ENCODE measurements at regions not wholly inside any gene's neighbourhood (a gene's known extent, or its start where the extent isn't known, plus 50 kb on each side); places are given as distances from the start of the nearest gene placed in this dataset.
A peak's percentile ranks its signal among the peaks of the same experiment; 100 is the strongest.

DNA sequence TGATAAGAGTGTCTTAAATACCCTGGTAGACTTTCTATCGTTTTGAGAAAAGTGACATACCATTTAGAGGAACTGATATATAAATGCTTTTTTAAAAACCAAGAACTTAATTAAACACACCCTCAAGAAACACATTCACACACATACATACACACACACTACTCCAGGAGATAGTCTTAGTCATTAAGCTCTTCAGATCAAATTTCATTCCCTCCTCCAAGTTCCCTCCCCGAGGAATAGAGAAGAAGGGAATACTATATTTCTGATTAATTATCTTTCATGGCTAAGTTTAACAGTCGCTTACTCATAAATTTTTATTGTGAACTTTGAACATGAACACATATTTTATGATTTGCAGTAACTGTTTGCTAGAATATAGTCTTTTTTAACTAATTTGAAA, 1109.5 kb downstream of the SLITRK1 start:
- DNase-seq = no peak

DNA sequence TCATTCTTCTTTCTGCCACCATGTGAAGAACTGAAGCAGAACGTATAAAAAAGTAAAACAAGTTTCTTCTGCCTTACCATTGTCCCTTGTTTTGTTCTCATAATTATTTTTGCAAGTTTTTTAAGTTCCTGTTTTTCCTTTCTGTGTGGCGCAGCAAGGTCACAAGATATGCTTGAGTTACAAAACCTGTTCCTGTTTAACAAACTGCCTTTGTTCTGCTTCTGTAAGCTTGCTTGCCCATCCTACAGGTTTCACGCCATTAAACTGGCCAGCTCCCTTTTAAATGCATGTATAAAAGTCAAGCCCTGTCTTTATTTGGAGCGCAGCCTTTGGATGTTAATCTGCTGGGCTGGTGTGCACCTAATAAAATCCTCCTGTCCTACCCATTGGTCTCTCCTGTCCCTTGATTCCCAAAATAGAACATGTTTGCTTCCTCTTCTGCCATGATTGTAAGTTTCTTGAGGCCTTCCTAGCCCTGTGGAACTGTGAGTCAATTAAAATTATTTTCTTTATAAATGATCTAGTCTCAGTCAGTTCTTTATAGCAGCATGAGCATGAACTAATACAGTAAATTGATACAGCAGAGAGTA, 1115.4 kb downstream of the SLITRK1 start:
- no peak for DNase-seq

DNA sequence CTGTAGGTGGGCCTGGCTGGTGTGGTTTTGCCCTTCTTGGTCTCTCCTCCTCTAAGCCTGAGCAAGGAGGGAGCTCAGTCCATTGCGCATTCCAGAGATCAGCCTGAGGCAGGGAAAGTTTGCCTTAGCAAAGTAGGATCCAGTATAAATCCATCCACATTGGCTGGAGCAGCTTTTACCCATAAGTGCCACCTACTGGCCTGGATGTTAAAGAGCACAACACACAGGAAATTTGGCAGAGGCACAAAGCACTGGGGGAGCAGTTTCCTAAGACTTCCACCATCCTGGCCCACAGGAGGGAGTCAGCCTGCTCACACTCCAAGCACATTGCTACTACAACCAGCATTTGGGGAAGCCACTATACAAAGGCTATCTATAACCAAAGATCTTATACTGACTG, 1124.2 kb downstream of the SLITRK1 start:
- no peak for DNase-seq

DNA sequence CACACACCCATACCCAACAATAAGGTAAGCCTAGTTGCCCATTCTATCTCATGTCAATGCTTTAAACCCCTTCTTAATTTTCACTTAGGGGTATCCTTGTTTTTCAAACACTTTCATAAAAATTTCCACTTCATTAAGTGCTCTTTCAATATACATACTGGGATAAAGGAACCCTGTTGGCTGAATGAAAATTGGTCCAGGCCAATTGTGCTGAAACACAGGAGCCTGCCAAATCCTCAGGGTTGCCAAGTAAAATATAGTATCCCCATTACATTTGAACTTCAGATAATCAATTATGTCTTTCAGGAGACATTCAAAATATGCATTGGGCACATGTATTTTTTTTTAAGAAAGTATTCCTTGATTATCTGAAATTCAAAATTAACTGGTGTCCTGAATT, 1131.1 kb downstream of the SLITRK1 start:
- DNase-seq = no peak

DNA sequence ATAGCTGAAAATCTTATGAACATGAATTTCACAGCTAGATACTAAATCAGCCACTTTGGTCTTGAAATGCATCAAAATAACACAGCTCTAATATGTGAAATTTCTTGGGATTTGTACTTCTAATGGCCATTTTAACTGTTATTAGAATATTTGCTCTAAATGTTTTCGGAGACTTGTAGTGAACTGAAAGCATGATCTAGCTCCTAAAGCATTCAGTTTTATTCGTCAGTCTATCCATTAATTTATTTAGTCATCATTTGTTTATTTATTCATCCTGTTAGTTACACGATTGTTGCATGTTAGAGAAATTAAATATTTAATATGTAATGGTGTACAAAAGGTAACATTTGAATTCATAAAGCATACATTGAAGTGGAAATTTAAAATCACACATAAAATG, 1132.7 kb downstream of the SLITRK1 start:
- DNase-seq = no peak

DNA sequence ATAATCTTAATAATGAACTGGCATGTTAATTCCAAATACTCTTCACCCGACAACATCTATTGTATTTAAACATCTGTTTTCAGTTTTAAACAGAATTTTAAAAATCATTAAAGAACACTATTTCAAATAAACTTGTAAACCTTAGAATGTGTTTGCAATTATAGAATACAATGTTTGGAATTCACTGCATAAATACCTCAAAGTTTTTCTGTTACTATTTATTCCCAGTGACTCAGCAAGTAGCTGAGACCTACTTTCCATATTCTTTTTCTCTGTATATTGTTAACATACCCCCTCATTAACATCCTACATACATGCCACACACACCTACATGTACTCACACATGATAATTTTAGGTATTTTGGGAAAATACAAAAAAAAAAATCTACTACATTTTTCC, 1134.3 kb downstream of the SLITRK1 start:
- DNase-seq = no peak

DNA sequence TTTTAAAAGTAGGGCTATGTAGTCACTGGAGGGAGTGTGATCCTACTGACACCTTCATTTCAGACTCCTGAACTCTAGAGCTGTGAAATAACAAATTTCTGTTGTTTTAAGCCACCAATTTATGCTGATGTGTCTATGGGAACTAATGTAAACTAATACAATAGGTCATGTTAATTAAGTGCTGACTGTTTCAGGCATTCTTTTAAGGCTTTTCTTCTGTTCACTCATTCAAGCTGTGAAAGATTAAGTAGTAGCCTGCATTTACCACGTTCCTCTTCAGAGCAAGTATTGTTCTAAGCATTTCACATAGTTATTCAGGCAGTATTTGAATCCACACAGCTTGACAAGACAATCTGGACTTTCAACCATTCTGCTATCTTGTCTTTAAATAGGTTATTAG, 1135.0 kb downstream of the SLITRK1 start:
- DNase-seq = no peak

DNA sequence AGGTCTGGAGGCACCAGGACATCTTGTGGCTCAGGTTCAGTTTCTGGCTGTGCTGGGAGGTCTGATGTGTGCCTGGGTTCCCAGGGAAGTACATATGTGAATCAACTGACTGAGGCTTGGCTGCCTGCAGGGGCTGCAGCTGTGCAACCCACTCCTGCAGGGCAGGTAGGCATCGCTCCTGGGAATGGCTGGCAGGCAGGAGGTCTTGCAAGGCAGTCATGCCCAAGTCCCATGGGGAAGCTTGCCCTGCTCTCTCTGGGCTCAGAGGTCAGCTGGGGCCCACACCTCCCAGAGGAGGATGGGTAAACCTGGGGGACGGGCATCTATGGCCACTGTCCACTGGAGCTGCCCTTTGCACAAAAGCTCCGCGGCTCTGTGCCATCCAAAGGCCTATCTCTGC, 1141.8 kb downstream of the SLITRK1 start:
- no peak for DNase-seq

DNA sequence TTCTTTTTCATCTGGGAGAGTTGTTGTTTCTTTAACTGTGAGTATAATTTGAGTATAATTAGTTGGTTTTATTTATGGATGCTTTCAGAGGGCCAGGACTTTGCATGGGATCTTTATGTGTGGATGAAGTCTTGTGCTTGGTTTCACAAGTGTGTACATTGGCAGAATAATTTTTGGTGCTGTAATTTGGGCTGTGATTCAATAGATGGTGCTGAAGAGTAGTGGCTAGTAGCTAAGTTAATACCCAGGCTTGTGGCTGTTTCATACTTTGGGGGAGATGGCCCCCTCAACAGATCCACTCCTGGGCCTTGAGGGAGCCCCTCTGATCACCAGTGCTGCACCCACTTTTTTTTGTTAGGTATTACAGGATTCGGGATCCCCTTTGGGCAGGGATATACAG, 1142.4 kb downstream of the SLITRK1 start:
- no peak for DNase-seq

DNA sequence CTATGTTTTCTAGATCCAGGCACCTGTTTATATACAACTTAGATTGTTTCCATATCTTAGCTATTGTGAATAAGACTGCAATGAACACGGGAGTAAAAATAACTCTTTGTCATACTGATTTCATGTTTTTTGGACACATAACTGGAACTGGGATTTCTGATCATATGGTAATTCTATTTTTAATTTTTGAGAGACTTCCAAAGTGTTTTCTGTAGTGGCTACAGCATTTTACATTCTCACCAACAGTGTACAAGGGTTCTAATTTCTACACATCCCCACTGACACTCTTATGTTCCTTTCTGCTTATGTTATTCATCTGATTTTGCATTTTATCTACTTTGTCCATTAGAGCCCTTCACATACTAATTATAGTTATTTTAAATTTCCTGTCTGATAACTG, 1152.9 kb downstream of the SLITRK1 start:
- DNase-seq = no peak

DNA sequence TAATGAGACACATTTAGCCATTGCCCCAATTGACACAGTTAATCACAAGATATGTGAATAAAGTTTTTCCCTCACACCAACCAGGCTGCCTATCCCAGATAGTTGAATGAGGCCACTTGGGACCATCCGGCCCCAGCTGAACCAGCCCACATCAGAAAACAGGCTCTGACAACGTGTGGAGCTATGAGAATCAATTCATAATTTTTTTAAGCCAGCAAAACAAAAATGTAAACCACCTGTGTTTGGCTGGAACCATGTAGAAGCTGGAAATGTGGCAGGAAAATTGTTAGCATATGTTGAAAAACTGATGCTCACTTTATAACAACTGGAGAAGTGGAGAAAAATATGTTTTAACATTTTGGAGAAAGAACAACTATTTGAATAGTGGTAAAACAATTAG, 1161.3 kb downstream of the SLITRK1 start:
- no peak for DNase-seq

DNA sequence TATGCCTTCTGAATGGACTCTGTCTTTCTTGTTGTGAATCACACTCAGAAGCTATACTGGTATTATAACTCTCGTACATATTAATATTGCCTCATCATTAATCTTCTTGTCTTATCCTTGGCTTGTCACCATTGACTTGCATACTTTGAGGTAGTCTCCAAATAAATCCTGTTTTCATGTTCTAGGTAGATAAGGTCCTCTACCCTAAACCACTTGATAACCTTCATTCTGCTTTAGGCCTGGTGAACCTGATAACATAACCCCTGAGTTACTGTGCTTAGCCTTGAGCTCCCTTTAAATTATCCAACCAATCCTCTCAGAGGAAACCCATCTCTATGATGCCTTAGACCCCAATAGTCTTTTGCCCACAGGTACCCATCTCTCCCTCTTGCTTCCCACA, 1162.3 kb downstream of the SLITRK1 start:
- DNase-seq = no peak

DNA sequence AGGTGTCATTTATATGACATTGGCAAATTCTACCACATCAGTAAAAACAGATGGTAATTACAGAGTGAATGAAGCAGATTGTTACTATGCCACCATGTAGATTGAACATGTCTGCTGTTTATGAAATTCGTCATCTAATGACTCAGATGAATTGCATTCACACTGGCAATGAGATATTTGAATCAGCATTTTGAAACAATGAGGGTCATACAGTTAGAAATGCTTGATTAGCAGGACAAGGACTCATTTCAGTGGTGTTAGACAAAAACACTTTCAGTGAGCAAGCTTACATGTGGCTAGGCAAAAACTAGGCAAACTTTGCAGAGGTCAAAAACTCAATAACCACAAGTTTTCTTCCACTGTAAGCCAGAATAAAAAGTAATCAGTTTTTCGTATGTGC, 1165.0 kb downstream of the SLITRK1 start:
- no peak for DNase-seq

DNA sequence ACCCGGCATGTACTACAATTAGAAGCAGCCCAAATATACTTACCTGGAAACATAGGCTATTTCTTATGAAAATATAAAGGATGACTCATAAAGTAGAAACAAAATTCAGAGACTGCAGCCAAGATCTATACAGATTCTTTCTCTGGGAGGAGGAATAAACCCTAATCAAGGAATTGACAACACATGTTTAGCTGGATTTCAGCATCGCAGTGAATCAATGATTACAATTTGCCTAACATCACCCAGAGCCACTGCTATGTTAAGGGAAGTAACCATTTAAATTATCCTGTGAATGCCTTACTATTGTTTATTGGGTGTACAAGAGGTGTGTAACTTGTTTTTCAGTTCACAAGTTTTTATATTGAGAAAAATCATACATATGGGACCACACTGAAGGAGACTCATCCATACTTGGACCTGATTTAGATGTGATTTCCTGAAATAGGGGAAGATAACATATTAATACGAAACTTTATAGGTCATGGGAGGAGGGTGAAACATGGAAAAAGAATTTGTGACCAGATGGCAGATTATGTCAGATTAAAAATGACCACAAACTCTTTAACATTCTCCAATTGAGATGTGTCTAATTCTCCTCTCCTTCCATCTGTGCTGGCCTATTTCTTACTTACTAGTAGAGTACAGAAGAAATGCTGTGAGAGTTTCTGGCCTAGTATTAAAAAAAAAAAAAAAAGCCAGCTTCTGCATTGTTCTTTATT, 1168.4 kb downstream of the SLITRK1 start:
- no peak for DNase-seq

DNA sequence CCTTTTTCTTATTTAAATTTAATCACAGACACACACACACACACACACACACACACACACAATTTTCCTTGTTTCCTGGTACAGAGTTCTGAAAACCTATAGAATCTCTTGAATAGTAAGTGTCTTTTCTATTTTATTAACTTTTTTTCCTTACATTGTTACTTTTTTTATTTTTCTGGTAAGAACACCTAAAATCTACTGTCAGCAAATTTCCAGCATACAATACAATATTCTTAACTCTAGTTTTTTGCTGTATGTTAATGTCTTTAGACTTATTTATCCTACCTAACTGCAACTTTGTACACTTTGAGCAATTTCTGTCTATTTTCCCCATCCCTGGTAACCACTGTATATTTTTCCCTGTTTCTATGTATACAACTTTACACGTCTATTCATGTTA, 1179.8 kb downstream of the SLITRK1 start:
- DNase-seq = no peak

DNA sequence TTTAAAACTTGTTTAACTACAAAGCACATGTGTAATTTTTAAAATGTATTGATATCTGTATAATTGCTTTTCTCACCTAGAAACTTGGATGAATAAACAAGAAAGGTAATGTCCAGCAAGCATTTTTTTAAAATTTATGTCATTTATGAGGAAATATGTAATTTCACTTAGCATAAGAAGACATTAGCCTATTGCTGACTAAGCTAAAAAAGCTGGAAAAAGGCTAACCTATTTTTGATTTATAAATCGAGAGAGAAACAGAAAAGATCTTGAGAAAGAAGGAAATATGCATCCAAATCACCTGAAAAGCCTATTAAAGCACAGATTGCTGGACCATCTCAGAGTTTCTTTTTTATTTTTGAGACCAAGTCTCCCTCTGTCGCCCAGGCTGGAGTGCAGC, 1181.3 kb downstream of the SLITRK1 start:
- DNase-seq = no peak

DNA sequence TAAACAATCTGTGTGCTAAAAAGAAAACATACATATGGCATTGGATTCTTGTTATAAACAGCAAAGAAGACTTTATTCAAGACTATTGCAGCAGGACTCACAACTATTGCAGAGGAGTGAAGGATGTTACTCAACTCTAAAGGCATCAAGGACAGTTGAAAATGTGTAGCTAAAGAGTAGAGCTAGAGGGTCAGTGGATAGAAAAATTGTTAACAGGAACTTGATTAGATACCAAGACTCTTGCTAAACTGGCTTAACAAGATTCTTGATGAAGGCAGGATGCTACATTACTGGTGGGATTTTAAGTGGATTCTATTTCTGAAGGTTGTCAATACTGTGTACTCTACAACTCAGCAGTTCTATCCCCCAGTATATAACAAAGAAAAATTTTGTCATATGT, 1183.3 kb downstream of the SLITRK1 start:
- DNase-seq = no peak

DNA sequence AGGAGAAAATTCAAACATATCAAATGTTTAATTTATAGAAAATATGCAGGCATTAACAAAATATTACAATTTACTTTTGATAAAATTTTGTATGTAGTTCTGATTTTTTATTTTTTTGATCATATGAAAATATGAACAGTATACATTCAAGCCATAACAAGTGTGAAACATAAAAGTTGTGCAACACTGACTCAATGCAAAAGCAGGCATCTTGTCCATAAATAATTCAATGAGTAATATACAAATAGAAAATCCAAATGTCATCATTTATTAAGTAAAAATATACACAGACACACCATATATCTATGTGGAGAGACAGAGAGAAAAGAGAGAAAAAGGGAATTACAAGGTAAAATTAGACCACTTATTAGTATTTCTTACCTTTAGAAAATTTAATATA, 1183.9 kb downstream of the SLITRK1 start:
- DNase-seq = no peak

DNA sequence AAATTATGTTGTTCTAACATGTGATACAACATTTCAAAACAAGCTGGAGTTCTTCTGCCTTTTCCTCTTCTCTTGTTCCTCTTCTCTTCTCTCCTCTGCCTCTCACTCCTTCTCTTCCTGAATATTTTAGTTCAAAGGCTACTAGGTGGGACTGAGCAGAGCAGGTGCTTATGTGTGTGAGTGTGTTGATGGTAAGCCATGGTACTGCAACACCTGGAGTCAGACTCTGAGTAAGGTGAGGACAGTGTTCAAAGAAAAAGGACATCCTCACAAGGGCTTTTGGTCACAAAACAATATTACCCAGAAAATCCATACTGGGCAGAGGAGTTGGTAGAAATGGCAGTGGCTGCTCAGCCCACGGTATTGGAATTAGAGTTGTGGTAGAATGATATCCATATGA, 1188.7 kb downstream of the SLITRK1 start:
- no peak for DNase-seq

DNA sequence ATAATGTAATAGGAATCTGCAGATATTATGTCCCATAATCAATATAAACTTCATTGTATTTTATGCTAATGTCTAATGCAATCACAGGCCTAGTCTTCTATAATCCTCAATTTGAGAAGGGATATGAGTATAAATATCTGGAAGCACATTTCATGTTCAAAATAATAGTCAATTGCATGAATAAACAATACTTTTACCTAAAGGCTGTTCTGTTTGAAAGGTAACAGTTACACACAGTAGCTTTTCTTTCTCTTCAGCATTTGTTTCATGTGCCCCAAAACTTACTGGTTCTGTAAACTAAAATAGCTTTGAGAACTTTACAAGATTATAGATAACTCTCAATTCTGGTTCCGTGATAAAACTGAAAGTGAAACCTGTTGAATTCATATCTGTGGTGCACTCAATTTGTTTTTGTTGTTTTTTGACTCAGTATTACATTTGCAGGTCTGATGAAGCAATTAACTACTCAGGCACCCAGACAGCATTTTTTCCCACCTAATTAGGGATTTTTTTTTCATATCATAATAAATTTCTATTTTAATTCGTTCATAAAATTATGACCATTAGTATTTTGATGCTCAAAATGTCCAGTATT, 1193.8 kb downstream of the SLITRK1 start:
- DNase-seq = peak in 1 of 5 donors; percentile 23

DNA sequence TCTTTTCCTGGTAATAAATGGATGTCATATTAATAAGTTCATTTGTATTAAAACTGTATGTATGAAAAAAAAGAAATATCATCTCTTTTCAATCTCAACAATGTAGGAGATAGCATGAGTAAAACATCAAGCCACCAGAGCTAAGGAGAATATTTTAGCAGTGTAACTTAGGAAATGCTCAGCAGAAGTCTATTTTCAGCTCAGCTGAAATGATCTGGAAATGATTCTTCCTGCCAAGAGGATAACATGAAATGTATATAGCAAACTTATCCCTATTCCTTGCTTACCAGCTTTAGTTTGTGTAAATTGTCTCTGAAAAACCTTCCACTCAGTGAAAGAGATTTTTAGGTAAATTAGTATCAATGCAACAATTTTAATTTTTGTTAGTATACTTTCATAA, 1194.4 kb downstream of the SLITRK1 start:
- DNase-seq = no peak

DNA sequence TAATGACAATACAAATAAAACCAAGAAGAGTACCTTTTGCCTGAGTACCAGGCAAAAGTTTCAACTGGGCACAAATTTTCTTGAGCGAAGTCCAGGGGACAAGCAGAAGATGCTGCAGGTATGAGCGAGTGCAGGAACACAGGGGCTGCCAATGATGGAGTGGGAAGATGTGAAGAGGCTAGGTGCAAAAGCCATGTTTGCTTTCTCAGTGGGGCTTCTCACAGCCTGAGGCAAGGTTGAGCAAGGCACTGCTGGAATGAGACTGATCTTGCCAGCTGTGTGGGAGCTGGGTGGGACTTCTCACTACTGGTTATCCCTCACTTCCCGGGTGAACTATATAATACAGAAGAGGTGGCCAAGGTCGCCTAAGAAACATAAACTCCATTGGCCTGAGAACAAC, 1200.7 kb downstream of the SLITRK1 start:
- DNase-seq = no peak

DNA sequence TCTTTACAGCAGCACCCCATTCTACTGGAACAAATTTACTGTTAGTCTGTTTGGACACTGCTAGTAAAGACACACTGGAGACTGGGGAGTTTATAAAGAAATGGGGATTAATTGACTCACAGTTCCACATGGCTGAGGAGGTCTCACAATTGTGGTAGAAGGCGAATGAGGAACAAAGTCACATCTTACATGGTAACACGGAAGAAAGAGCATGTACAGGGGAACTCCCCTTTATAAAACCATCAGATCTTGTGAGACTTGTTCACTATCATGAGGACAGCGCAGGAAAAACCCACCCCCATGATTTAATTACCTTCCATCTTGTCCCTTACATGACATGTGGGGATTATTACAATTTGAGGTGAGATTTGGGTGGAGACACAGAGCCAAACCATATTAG, 1204.2 kb downstream of the SLITRK1 start:
- DNase-seq = no peak

DNA sequence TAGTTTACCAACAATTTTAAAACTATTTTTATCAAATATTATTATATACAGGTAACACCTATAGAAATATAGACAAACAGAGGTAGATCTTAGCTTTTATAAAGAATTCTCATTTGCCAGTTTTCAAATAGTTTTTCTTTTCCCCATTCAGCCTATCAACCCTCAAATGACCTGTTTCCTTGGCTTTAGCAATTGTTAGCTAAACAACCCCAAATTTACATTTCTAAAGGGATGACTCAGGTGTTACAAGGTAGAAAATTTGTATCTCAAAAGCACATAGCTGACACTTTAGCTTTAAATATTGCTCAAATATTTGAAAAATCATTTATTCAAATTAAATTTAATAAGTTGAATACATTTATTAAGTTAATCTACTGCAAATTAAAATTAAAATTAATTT, 1207.2 kb downstream of the SLITRK1 start:
- no peak for DNase-seq

DNA sequence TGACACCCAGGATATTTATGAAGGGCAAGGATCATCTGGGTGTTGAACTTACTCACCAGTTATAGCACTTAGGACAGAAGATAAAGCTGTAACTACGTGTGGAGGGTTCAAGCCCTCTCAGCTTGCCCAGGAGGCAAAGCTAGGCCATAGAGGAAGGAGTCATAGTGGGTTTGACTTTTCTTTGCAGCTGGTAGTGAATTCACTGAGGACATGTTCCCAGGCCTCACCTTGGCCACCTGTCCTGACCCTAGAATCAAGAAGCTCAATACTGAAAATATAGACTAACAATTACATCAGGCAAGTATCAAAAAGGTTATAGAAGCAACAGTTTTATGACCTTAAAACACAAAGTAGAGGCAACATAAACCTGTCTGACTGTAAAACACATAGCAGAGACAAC, 1207.7 kb downstream of the SLITRK1 start:
- no peak for DNase-seq

All from T-helper 1 cell (primary cell).